ENCODE measurements at regions not wholly inside any gene's neighbourhood (a gene's known extent, or its start where the extent isn't known, plus 50 kb on each side); places are given as distances from the start of the nearest gene placed in this dataset.
"Not testable (repeated sequence)": the region's sequence is repeated elsewhere in the genome, so short reads cannot be mapped to it uniquely, and the experiment has no call there.

- Histone ChIP-seq H3K4me1 (ENCODE audit: insufficient read depth) (no peaks in the 10 kb centered on the region), H3K36me3 (ENCODE audit: insufficient read depth) (no peaks in the 10 kb centered on the region), H3K4me3 (ENCODE audit: low read depth, low read length) (no peak overlapping the region), H3K27ac (ENCODE audit: low read depth) (no peak overlapping the region)
- 94% methylated on average over 8 of the region's 8 CpGs for WGBS
- no peak for DNase-seq (ENCODE audit: extremely low spot score)
Measured at GRCh38 chr5:67921004-67921601, 294.5 kb upstream of the PIK3R1 start.

- H3K36me3 ChIP-seq (ENCODE audit: insufficient read depth); DNase-seq (ENCODE audit: extremely low spot score); H3K4me3 ChIP-seq (ENCODE audit: low read depth, low read length); H3K4me1 ChIP-seq (ENCODE audit: insufficient read depth); H3K27ac ChIP-seq (ENCODE audit: low read depth): not testable (repeated sequence)
Measured at GRCh38 chr5:67919532-67919931, 296.0 kb upstream of the PIK3R1 start.

- Histone ChIP-seq H3K4me3 (ENCODE audit: low read depth, low read length) (no peak overlapping the region), H3K4me1 (ENCODE audit: insufficient read depth) (no peaks in the 10 kb centered on the region), H3K27ac (ENCODE audit: low read depth) (no peak overlapping the region), H3K36me3 (ENCODE audit: insufficient read depth) (no peaks in the 10 kb centered on the region)
- no peak for DNase-seq (ENCODE audit: extremely low spot score)
- 92% methylated on average over 4 of the region's 4 CpGs for whole genome bisulfite sequencing
Measured at GRCh38 chr5:67917561-67917960, 298.0 kb upstream of the PIK3R1 start.

GRCh38 chr5:67910546-67910945, 305.0 kb upstream of the PIK3R1 start:
- no peak overlapping the region for H3K27ac ChIP-seq (ENCODE audit: low read depth)
- 86% methylated on average over 4 of the region's 4 CpGs for WGBS
- no peak for DNase-seq (ENCODE audit: extremely low spot score)
- H3K4me3 ChIP-seq (ENCODE audit: low read depth, low read length): no peak overlapping the region
- no peaks in the 10 kb centered on the region for H3K36me3 ChIP-seq (ENCODE audit: insufficient read depth)
- no peaks in the 10 kb centered on the region for H3K4me1 ChIP-seq (ENCODE audit: insufficient read depth)

GRCh38 chr5:67908126-67908765, 307.3 kb upstream of the PIK3R1 start:
- no peak for DNase-seq (ENCODE audit: extremely low spot score)
- Histone ChIP-seq H3K36me3 (ENCODE audit: insufficient read depth) (no peaks in the 10 kb centered on the region), H3K4me3 (ENCODE audit: low read depth, low read length) (no peak overlapping the region), H3K4me1 (ENCODE audit: insufficient read depth) (no peaks in the 10 kb centered on the region), H3K27ac (ENCODE audit: low read depth) (no peak overlapping the region)
- WGBS: 84% methylated on average over 6 of the region's 6 CpGs

- Histone ChIP-seq H3K36me3 (ENCODE audit: insufficient read depth) (no peaks in the 10 kb centered on the region), H3K27ac (ENCODE audit: low read depth) (no peak overlapping the region), H3K4me3 (ENCODE audit: low read depth, low read length) (no peak overlapping the region), H3K4me1 (ENCODE audit: insufficient read depth) (no peaks in the 10 kb centered on the region)
- WGBS: 96% methylated on average over 2 of the region's 2 CpGs
- no peak for DNase-seq (ENCODE audit: extremely low spot score)
Measured at GRCh38 chr5:67904366-67904765, 311.2 kb upstream of the PIK3R1 start.

- WGBS: 73% methylated on average over 2 of the region's 2 CpGs
- no peak overlapping the region for H3K4me3 ChIP-seq (ENCODE audit: low read depth, low read length)
- no peaks in the 10 kb centered on the region for H3K36me3 ChIP-seq (ENCODE audit: insufficient read depth)
- DNase-seq (ENCODE audit: extremely low spot score): no peak
- H3K4me1 ChIP-seq (ENCODE audit: insufficient read depth): no peaks in the 10 kb centered on the region
- no peak overlapping the region for H3K27ac ChIP-seq (ENCODE audit: low read depth)
Measured at GRCh38 chr5:67903656-67904055, 311.9 kb upstream of the PIK3R1 start.

- Histone ChIP-seq H3K36me3 (ENCODE audit: insufficient read depth) (no peaks in the 10 kb centered on the region), H3K4me3 (ENCODE audit: low read depth, low read length) (no peak overlapping the region), H3K4me1 (ENCODE audit: insufficient read depth) (no peaks in the 10 kb centered on the region), H3K27ac (ENCODE audit: low read depth) (no peak overlapping the region)
- 74% methylated on average over 2 of the region's 2 CpGs for WGBS
- DNase-seq (ENCODE audit: extremely low spot score): peak; percentile 42
Measured at GRCh38 chr5:67903121-67903520, 312.4 kb upstream of the PIK3R1 start.

- DNase-seq (ENCODE audit: extremely low spot score): no peak
- H3K4me1 ChIP-seq (ENCODE audit: insufficient read depth): no peaks in the 10 kb centered on the region
- WGBS: 90% methylated on average over 1 of the region's 1 CpG
- H3K4me3 ChIP-seq (ENCODE audit: low read depth, low read length): no peak overlapping the region
- H3K36me3 ChIP-seq (ENCODE audit: insufficient read depth): no peaks in the 10 kb centered on the region
- no peak overlapping the region for H3K27ac ChIP-seq (ENCODE audit: low read depth)
Measured at GRCh38 chr5:67902497-67902830, 313.1 kb upstream of the PIK3R1 start.

GRCh38 chr5:67901814-67902496, 313.6 kb upstream of the PIK3R1 start:
- Histone ChIP-seq H3K36me3 (ENCODE audit: insufficient read depth) (no peaks in the 10 kb centered on the region), H3K4me3 (ENCODE audit: low read depth, low read length) (no peak overlapping the region), H3K4me1 (ENCODE audit: insufficient read depth) (no peaks in the 10 kb centered on the region), H3K27ac (ENCODE audit: low read depth) (no peak overlapping the region)
- DNase-seq (ENCODE audit: extremely low spot score): no peak
- WGBS: 91% methylated on average over 7 of the region's 7 CpGs

GRCh38 chr5:67900514-67900913, 315.0 kb upstream of the PIK3R1 start:
- H3K36me3 ChIP-seq (ENCODE audit: insufficient read depth): no peaks in the 10 kb centered on the region
- no peaks in the 10 kb centered on the region for H3K4me1 ChIP-seq (ENCODE audit: insufficient read depth)
- WGBS: 80% methylated on average over 6 of the region's 6 CpGs
- no peak overlapping the region for H3K27ac ChIP-seq (ENCODE audit: low read depth)
- H3K4me3 ChIP-seq (ENCODE audit: low read depth, low read length): no peak overlapping the region
- DNase-seq (ENCODE audit: extremely low spot score): no peak

GRCh38 chr5:67897980-67898379, 317.6 kb upstream of the PIK3R1 start:
- Histone ChIP-seq H3K27ac (ENCODE audit: low read depth) (no peak overlapping the region), H3K4me3 (ENCODE audit: low read depth, low read length) (no peak overlapping the region), H3K4me1 (ENCODE audit: insufficient read depth) (no peaks in the 10 kb centered on the region), H3K36me3 (ENCODE audit: insufficient read depth) (no peaks in the 10 kb centered on the region)
- 93% methylated on average over 3 of the region's 3 CpGs for WGBS
- no peak for DNase-seq (ENCODE audit: extremely low spot score)

GRCh38 chr5:67897431-67897830, 318.1 kb upstream of the PIK3R1 start:
- H3K4me1 ChIP-seq (ENCODE audit: insufficient read depth): no peaks in the 10 kb centered on the region
- 64% methylated on average over 3 of the region's 3 CpGs for WGBS
- no peak overlapping the region for H3K27ac ChIP-seq (ENCODE audit: low read depth)
- no peak overlapping the region for H3K4me3 ChIP-seq (ENCODE audit: low read depth, low read length)
- no peak for DNase-seq (ENCODE audit: extremely low spot score)
- H3K36me3 ChIP-seq (ENCODE audit: insufficient read depth): no peaks in the 10 kb centered on the region

- 55% methylated on average over 2 of the region's 2 CpGs for WGBS
- no peak for DNase-seq (ENCODE audit: extremely low spot score)
Measured at GRCh38 chr5:67896930-67897313, 318.6 kb upstream of the PIK3R1 start.

More at GRCh38 chr5:67896930-67897313, 318.6 kb upstream of the PIK3R1 start:
- Histone ChIP-seq H3K27ac (ENCODE audit: low read depth) (no peak overlapping the region), H3K4me3 (ENCODE audit: low read depth, low read length) (no peak overlapping the region), H3K36me3 (ENCODE audit: insufficient read depth) (no peaks in the 10 kb centered on the region), H3K4me1 (ENCODE audit: insufficient read depth) (no peaks in the 10 kb centered on the region)

Measured in urinary bladder (tissue), 3 donors.